ENCODE measurements at regions not wholly inside any gene's neighbourhood (a gene's known extent, or its start where the extent isn't known, plus 50 kb on each side); places are given as distances from the start of the nearest gene placed in this dataset.

DNA sequence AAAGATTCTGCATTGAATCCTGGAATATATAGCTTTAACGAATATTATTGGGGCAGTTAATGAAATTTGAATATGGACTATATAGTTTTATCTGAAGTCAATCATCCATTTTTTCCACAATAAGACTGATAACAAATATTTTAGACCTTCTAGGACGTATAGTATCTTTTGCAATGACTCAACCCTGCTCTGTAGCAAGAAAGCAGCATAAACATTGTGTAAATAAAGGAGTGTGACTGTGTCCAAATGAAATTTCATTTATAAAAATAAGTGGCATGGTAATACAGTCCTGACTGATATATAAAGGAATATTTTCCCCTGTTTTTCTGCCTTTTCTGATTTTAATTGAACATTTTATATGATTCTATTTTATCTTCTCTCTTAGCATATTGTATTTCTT, 947.7 kb upstream of the SLIT2 start:
- TF ChIP-seq PPARA (CRISPR knock-in tag; IDR thresholded peaks at IDR 0.05; ENCODE audit: borderline replicate concordance) = no peak
- no peak for TF ChIP-seq TCF4 (CRISPR knock-in tag; IDR thresholded peaks at IDR 0.05; ENCODE audit: borderline replicate concordance)
- TF ChIP-seq ZFP3 (CRISPR knock-in tag; IDR thresholded peaks at IDR 0.05) = no peak
- no peak for TF ChIP-seq ZNF565 (CRISPR knock-in tag; conservative IDR thresholded peaks at IDR 0.05; ENCODE audit: low read depth)
- no peak for TF ChIP-seq SNAI2 (CRISPR knock-in tag; IDR thresholded peaks at IDR 0.05)
- no peak for TF ChIP-seq ZFP30 (CRISPR knock-in tag; IDR thresholded peaks at IDR 0.05)
- no peak for TF ChIP-seq OSR1 (CRISPR knock-in tag; IDR thresholded peaks at IDR 0.05)
- TF ChIP-seq CSDC2 (CRISPR knock-in tag; IDR thresholded peaks at IDR 0.05) = no peak
- TF ChIP-seq ZNF8 (CRISPR knock-in tag; IDR thresholded peaks at IDR 0.05) = no peak
- no peak for TF ChIP-seq ARNTL (CRISPR knock-in tag; IDR thresholded peaks at IDR 0.05; ENCODE audit: borderline replicate concordance, low read depth)
- ATAC-seq = no peak

DNA sequence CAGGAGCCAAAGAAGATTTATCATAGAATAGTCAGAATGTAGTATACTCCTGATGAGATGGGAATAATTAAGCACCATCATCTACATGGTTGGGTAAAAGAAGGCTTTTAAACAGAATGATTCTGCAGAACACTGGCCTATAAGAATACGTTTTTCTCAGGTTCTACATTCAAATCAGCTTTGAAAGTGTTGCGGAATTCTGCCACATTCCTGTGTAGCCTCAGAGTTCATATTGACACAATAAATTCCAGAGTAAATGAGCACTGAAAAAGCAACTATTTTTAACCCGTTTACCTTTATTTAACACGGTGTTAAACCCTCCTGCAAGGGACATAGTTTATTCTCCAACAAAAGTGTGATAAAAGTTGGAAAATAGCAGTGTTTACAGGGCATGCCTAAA, 950.2 kb upstream of the SLIT2 start:
- no peak for ATAC-seq
- no peak for TF ChIP-seq BACH2 (CRISPR knock-in tag; IDR thresholded peaks at IDR 0.05; ENCODE audit: borderline replicate concordance)
- TF ChIP-seq, protein P1, sequence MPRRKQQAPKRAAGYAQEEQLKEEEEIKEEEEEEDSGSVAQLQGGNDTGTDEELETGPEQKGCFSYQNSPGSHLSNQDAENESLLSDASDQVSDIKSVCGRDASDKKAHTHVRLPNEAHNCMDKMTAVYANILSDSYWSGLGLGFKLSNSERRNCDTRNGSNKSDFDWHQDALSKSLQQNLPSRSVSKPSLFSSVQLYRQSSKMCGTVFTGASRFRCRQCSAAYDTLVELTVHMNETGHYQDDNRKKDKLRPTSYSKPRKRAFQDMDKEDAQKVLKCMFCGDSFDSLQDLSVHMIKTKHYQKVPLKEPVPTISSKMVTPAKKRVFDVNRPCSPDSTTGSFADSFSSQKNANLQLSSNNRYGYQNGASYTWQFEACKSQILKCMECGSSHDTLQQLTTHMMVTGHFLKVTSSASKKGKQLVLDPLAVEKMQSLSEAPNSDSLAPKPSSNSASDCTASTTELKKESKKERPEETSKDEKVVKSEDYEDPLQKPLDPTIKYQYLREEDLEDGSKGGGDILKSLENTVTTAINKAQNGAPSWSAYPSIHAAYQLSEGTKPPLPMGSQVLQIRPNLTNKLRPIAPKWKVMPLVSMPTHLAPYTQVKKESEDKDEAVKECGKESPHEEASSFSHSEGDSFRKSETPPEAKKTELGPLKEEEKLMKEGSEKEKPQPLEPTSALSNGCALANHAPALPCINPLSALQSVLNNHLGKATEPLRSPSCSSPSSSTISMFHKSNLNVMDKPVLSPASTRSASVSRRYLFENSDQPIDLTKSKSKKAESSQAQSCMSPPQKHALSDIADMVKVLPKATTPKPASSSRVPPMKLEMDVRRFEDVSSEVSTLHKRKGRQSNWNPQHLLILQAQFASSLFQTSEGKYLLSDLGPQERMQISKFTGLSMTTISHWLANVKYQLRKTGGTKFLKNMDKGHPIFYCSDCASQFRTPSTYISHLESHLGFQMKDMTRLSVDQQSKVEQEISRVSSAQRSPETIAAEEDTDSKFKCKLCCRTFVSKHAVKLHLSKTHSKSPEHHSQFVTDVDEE (CRISPR knock-in tag; IDR thresholded peaks at IDR 0.05) = no peak
- no peak for TF ChIP-seq PPARA (CRISPR knock-in tag; IDR thresholded peaks at IDR 0.05; ENCODE audit: borderline replicate concordance)
- TF ChIP-seq ARNTL (CRISPR knock-in tag; IDR thresholded peaks at IDR 0.05; ENCODE audit: borderline replicate concordance, low read depth) = no peak
- TF ChIP-seq, protein P2, sequence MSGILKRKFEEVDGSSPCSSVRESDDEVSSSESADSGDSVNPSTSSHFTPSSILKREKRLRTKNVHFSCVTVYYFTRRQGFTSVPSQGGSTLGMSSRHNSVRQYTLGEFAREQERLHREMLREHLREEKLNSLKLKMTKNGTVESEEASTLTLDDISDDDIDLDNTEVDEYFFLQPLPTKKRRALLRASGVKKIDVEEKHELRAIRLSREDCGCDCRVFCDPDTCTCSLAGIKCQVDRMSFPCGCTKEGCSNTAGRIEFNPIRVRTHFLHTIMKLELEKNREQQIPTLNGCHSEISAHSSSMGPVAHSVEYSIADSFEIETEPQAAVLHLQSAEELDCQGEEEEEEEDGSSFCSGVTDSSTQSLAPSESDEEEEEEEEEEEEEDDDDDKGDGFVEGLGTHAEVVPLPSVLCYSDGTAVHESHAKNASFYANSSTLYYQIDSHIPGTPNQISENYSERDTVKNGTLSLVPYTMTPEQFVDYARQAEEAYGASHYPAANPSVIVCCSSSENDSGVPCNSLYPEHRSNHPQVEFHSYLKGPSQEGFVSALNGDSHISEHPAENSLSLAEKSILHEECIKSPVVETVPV (CRISPR knock-in tag; IDR thresholded peaks at IDR 0.05) = no peak
- TF ChIP-seq, protein P3, sequence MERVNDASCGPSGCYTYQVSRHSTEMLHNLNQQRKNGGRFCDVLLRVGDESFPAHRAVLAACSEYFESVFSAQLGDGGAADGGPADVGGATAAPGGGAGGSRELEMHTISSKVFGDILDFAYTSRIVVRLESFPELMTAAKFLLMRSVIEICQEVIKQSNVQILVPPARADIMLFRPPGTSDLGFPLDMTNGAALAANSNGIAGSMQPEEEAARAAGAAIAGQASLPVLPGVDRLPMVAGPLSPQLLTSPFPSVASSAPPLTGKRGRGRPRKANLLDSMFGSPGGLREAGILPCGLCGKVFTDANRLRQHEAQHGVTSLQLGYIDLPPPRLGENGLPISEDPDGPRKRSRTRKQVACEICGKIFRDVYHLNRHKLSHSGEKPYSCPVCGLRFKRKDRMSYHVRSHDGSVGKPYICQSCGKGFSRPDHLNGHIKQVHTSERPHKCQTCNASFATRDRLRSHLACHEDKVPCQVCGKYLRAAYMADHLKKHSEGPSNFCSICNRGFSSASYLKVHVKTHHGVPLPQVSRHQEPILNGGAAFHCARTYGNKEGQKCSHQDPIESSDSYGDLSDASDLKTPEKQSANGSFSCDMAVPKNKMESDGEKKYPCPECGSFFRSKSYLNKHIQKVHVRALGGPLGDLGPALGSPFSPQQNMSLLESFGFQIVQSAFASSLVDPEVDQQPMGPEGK (CRISPR knock-in tag; IDR thresholded peaks at IDR 0.05; ENCODE audit: borderline replicate concordance) = no peak
- TF ChIP-seq ZC3H10 (CRISPR knock-in tag; IDR thresholded peaks at IDR 0.05) = no peak
- no peak for TF ChIP-seq ZNF8 (CRISPR knock-in tag; IDR thresholded peaks at IDR 0.05)
- TF ChIP-seq ZNF70 (CRISPR knock-in tag; IDR thresholded peaks at IDR 0.05) = no peak
- TF ChIP-seq SNAI2 (CRISPR knock-in tag; IDR thresholded peaks at IDR 0.05) = no peak
- TF ChIP-seq, protein P4, sequence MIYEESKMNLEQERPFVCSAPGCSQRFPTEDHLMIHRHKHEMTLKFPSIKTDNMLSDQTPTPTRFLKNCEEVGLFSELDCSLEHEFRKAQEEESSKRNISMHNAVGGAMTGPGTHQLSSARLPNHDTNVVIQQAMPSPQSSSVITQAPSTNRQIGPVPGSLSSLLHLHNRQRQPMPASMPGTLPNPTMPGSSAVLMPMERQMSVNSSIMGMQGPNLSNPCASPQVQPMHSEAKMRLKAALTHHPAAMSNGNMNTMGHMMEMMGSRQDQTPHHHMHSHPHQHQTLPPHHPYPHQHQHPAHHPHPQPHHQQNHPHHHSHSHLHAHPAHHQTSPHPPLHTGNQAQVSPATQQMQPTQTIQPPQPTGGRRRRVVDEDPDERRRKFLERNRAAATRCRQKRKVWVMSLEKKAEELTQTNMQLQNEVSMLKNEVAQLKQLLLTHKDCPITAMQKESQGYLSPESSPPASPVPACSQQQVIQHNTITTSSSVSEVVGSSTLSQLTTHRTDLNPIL (CRISPR knock-in tag; IDR thresholded peaks at IDR 0.05; ENCODE audit: low read depth) = no peak
- TF ChIP-seq CSDC2 (CRISPR knock-in tag; IDR thresholded peaks at IDR 0.05) = no peak
- no peak for TF ChIP-seq TOX (CRISPR knock-in tag; IDR thresholded peaks at IDR 0.05; ENCODE audit: borderline replicate concordance)
- TF ChIP-seq, protein P5, sequence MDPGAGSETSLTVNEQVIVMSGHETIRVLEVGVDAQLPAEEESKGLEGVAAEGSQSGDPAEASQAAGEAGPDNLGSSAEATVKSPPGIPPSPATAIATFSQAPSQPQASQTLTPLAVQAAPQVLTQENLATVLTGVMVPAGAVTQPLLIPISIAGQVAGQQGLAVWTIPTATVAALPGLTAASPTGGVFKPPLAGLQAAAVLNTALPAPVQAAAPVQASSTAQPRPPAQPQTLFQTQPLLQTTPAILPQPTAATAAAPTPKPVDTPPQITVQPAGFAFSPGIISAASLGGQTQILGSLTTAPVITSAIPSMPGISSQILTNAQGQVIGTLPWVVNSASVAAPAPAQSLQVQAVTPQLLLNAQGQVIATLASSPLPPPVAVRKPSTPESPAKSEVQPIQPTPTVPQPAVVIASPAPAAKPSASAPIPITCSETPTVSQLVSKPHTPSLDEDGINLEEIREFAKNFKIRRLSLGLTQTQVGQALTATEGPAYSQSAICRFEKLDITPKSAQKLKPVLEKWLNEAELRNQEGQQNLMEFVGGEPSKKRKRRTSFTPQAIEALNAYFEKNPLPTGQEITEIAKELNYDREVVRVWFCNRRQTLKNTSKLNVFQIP (CRISPR knock-in tag; IDR thresholded peaks at IDR 0.05; ENCODE audit: borderline replicate concordance, low read depth) = no peak
- no peak for TF ChIP-seq OSR1 (CRISPR knock-in tag; IDR thresholded peaks at IDR 0.05)
- TF ChIP-seq GLIS3 (CRISPR knock-in tag; IDR thresholded peaks at IDR 0.05) = no peak
- TF ChIP-seq ISL1 (CRISPR knock-in tag; IDR thresholded peaks at IDR 0.05) = no peak
- TF ChIP-seq TCF4 (CRISPR knock-in tag; IDR thresholded peaks at IDR 0.05; ENCODE audit: borderline replicate concordance) = no peak
- no peak for TF ChIP-seq ZNF565 (CRISPR knock-in tag; conservative IDR thresholded peaks at IDR 0.05; ENCODE audit: low read depth)
- TF ChIP-seq ZFP30 (CRISPR knock-in tag; IDR thresholded peaks at IDR 0.05) = no peak

DNA sequence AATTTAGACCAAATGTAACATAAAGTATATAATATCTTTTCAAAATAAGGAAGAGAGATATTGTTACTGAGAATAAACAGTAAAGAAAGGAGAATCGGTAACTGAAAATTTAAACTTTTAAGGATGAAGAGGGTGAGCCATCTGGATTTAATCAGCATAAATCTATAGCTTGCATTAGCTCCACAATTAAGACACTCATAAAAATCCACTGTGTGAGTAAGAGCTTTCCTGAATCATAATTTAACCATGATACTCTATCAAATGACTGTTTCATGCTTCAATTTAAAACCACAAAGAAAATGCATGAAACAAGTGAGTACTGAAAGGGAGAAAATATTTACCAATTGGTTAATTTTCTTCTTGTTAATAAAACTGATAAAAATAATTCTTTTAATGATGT, 951.5 kb upstream of the SLIT2 start:
- peak; percentile 61 for ATAC-seq
- TF ChIP-seq ARNTL (CRISPR knock-in tag; IDR thresholded peaks at IDR 0.05; ENCODE audit: borderline replicate concordance, low read depth) (no peak), ZC3H10 (CRISPR knock-in tag; IDR thresholded peaks at IDR 0.05) (no peak), GLIS3 (CRISPR knock-in tag; IDR thresholded peaks at IDR 0.05) (no peak), ZNF70 (CRISPR knock-in tag; IDR thresholded peaks at IDR 0.05) (no peak), ZNF565 (CRISPR knock-in tag; conservative IDR thresholded peaks at IDR 0.05; ENCODE audit: low read depth) (no peak), TOX (CRISPR knock-in tag; IDR thresholded peaks at IDR 0.05; ENCODE audit: borderline replicate concordance) (peak; percentile 90; the same call in 1 of the 2 replicates), OSR1 (CRISPR knock-in tag; IDR thresholded peaks at IDR 0.05) (no peak), SNAI2 (CRISPR knock-in tag; IDR thresholded peaks at IDR 0.05) (no peak), ISL1 (CRISPR knock-in tag; IDR thresholded peaks at IDR 0.05) (no peak), ZFP30 (CRISPR knock-in tag; IDR thresholded peaks at IDR 0.05) (no peak), ZNF8 (CRISPR knock-in tag; IDR thresholded peaks at IDR 0.05) (no peak)
- TF ChIP-seq, protein P2 (CRISPR knock-in tag; IDR thresholded peaks at IDR 0.05) = no peak
- TF ChIP-seq, protein P3 (CRISPR knock-in tag; IDR thresholded peaks at IDR 0.05; ENCODE audit: borderline replicate concordance) = 0 out of 2 replicates have a peak, but pooled peaks have one; percentile 53

Data from SK-N-SH treated with all-trans-retinoic acid at 6 μM for 48 hours (cell line).